Ishikawa (cell line): ENCODE measurements at regions not wholly inside any gene's neighbourhood (a gene's known extent, or its start where the extent isn't known, plus 50 kb on each side); places are given as distances from the start of the nearest gene placed in this dataset.

Experiments
- CEBPB ChIP-seq: IDR thresholded peaks from 2 replicates; pipeline ENCODE4 v1.6.1; 2012
- CREB1 ChIP-seq: IDR thresholded peaks from 2 replicates; pipeline ENCODE4 v1.6.1; 2012; ENCODE audit warnings: low read depth
- EGR1 ChIP-seq: IDR thresholded peaks from 2 replicates; pipeline ENCODE4 v1.6.1; 2012
- EP300 ChIP-seq: IDR thresholded peaks from 2 replicates; pipeline ENCODE4 v1.6.1; 2012; ENCODE audit warnings: borderline replicate concordance
- FOXM1 ChIP-seq: IDR thresholded peaks from 2 replicates; pipeline ENCODE4 v1.6.1; 2012; ENCODE audit warnings: low read depth, borderline replicate concordance
- MAX ChIP-seq: IDR thresholded peaks from 2 replicates; pipeline ENCODE4 v1.6.1; 2012
- NFIC ChIP-seq: IDR thresholded peaks from 2 replicates; pipeline ENCODE4 v1.6.1; 2012
- RAD21 ChIP-seq: IDR thresholded peaks from 2 replicates; pipeline ENCODE4 v1.6.1; 2012; ENCODE audit warnings: low read depth
- REST ChIP-seq: IDR thresholded peaks from 2 replicates; pipeline ENCODE4 v1.6.1; 2012; ENCODE audit warnings: low read depth, mild to moderate bottlenecking
- TAF1 ChIP-seq: IDR thresholded peaks from 2 replicates; pipeline ENCODE4 v1.6.1; 2012; ENCODE audit warnings: low read depth, mild to moderate bottlenecking
- TCF12 ChIP-seq: IDR thresholded peaks from 2 replicates; pipeline ENCODE4 v1.6.1; 2012; ENCODE audit warnings: low read depth
- TEAD4 ChIP-seq: IDR thresholded peaks from 2 replicates; pipeline ENCODE4 v1.6.1; 2012
- USF1 ChIP-seq: IDR thresholded peaks from 2 replicates; pipeline ENCODE4 v1.6.1; 2012
- YY1 ChIP-seq: IDR thresholded peaks from 2 replicates; pipeline ENCODE4 v1.6.1; 2012; ENCODE audit warnings: low read depth
- ZBTB7A ChIP-seq: IDR thresholded peaks from 2 replicates; pipeline ENCODE4 v1.6.1; 2012; ENCODE audit warnings: low read depth

GRCh38 chr7:46454816-46455215, 533.7 kb upstream of the IGFBP3 start:
- TF ChIP-seq CEBPB (no peak), USF1 (no peak), EP300 (no peak)

- no peak for TF ChIP-seq CEBPB
- TF ChIP-seq NFIC, result no peak
- TF ChIP-seq ZBTB7A, result no peak
- TF ChIP-seq EP300, result no peak
Observed at GRCh38 chr7:46452561-46453135, 531.6 kb upstream of the IGFBP3 start.

GRCh38 chr7:46451846-46452245, 530.8 kb upstream of the IGFBP3 start:
- TF ChIP-seq TCF12 (no peak), USF1 (no peak), REST (no peak), NFIC (no peak), TAF1 (no peak), CREB1 (no peak), YY1 (no peak), CEBPB (no peak), TEAD4 (no peak), MAX (no peak), EGR1 (no peak), FOXM1 (no peak), RAD21 (no peak), EP300 (no peak), ZBTB7A (no peak)

- TF ChIP-seq TEAD4 (no peak), EP300 (no peak), TAF1 (no peak), FOXM1 (no peak), NFIC (no peak), USF1 (no peak), ZBTB7A (no peak), MAX (no peak), YY1 (no peak), CEBPB (no peak), TCF12 (no peak), EGR1 (no peak)
Observed at GRCh38 chr7:46450886-46451285, 529.8 kb upstream of the IGFBP3 start.

- TF ChIP-seq CREB1 (no peak), EP300 (no peak), YY1 (no peak), CEBPB (no peak), MAX (no peak)
Observed at GRCh38 chr7:46450425-46450824, 529.4 kb upstream of the IGFBP3 start.

- TF ChIP-seq EP300, result no peak
- no peak for TF ChIP-seq USF1
- TF ChIP-seq TCF12, result no peak
- no peak for TF ChIP-seq CEBPB
- no peak for TF ChIP-seq ZBTB7A
- no peak for TF ChIP-seq CREB1
- no peak for TF ChIP-seq NFIC
- no peak for TF ChIP-seq TAF1
Observed at GRCh38 chr7:46449743-46450142, 528.7 kb upstream of the IGFBP3 start.

GRCh38 chr7:46448478-46448877, 527.4 kb upstream of the IGFBP3 start:
- TF ChIP-seq TAF1 (no peak), CREB1 (no peak), YY1 (no peak), RAD21 (no peak)
